Stimulated activated CD4-positive, alpha-beta T cell treated with anti-CD3 and anti-CD28 coated beads, Interleukin-4, amount 100 ng/mL, for 48 hours (primary cell): ENCODE measurements at regions not wholly inside any gene's neighbourhood (a gene's known extent, or its start where the extent isn't known, plus 50 kb on each side); places are given as distances from the start of the nearest gene placed in this dataset.
"Not testable (repeated sequence)": the region's sequence is repeated elsewhere in the genome, so short reads cannot be mapped to it uniquely, and the experiment has no call there.

Experiments used
- DNase-seq, 2 donors: peaks; one replicate each; pipeline ENCODE4 v3.0.0-alpha.2; 2020; ENCODE audit warnings: low read depth in 2 of 2

- not testable (repeated sequence) for DNase-seq
Measured at GRCh38 chr4:53877096-53877495, 187.3 kb downstream of the CHIC2 start.

GRCh38 chr4:53866055-53866454 is 198.3 kb downstream of the CHIC2 start:
- no peak for DNase-seq

- no peak for DNase-seq
Measured at GRCh38 chr4:53865054-53865453, 199.4 kb downstream of the CHIC2 start.

GRCh38 chr4:53863736-53864365 is 200.6 kb downstream of the CHIC2 start:
- DNase-seq = no peak

GRCh38 chr4:53863158-53863557 is 201.2 kb downstream of the CHIC2 start:
- no peak for DNase-seq

- no peak for DNase-seq
Measured at GRCh38 chr4:53861856-53862610, 202.4 kb downstream of the CHIC2 start.

GRCh38 chr4:53859305-53859704 is 205.1 kb downstream of the CHIC2 start:
- DNase-seq = no peak

- DNase-seq = no peak
Measured at GRCh38 chr4:53858744-53859143, 205.7 kb downstream of the CHIC2 start.

GRCh38 chr4:53855581-53856250 is 208.7 kb downstream of the CHIC2 start:
- no peak for DNase-seq

GRCh38 chr4:53854991-53855568 is 209.3 kb downstream of the CHIC2 start:
- DNase-seq = no peak

- DNase-seq = no peak
Measured at GRCh38 chr4:53852343-53852742, 212.1 kb downstream of the CHIC2 start.

- DNase-seq = no peak
Measured at GRCh38 chr4:53847965-53848364, 216.4 kb downstream of the CHIC2 start.

GRCh38 chr4:53844551-53844950 is 219.9 kb downstream of the CHIC2 start:
- DNase-seq = no peak

- DNase-seq = no peak
Measured at GRCh38 chr4:53844133-53844532, 220.3 kb downstream of the CHIC2 start.

- no peak for DNase-seq
Measured at GRCh38 chr4:53841711-53842110, 222.7 kb downstream of the CHIC2 start.

- DNase-seq = no peak
Measured at GRCh38 chr4:53840643-53841042, 223.8 kb downstream of the CHIC2 start.

GRCh38 chr4:53833302-53834003 is 231.0 kb downstream of the CHIC2 start:
- DNase-seq = not testable (repeated sequence)

GRCh38 chr4:53832549-53832948 is 231.9 kb downstream of the CHIC2 start:
- DNase-seq = no peak

- DNase-seq = no peak
Measured at GRCh38 chr4:53830511-53830910, 233.9 kb downstream of the CHIC2 start.

- DNase-seq = no peak
Measured at GRCh38 chr4:53821179-53821851, 230.0 kb upstream of the LNX1 start.

- no peak for DNase-seq
Measured at GRCh38 chr4:53818104-53818503, 226.8 kb upstream of the LNX1 start.
